ENCODE measurements at regions not wholly inside any gene's neighbourhood (a gene's known extent, or its start where the extent isn't known, plus 50 kb on each side); places are given as distances from the start of the nearest gene placed in this dataset.
"Not testable (repeated sequence)": the region's sequence is repeated elsewhere in the genome, so short reads cannot be mapped to it uniquely, and the experiment has no call there.

DNA sequence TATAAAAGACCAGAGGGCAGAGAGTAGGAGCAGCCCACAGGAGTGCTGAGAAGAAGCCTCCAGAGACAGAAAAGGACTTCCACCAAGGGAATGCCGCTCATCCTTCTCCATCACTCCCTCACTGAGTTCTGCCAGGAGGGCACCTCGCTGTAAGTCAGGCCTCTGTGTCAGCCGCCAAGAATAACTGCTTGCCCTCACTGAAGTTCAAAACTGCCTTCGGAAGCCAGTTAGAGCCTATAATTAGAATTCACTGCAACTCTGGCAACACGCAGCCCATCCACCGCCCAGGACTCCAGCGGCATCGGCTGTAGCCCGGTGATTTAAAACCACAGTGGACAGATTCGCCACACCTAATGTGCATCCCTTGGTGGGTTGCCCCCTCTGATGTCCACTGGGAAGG lies 281.8 kb upstream of the ZNF507 start:
- no peak for DNase-seq

DNA sequence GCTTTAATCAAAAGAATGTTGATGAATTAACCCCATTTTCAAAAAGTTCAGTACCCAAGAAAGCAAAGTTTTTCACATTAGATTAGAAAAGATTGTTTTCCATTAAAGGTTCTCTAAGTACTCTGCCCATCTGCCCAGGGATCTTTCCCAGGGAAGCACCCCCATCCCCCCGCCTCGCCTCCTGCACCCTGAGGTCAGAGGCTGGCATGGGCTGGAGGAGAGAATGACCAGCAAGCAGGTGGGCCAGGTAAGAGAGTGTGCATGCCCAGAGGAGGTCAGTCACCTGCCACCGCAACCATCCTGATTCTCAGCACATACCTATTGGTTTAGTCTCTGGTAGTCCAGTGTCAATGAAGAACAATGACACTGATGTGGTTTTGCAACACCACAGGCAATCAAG lies 279.4 kb upstream of the ZNF507 start:
- DNase-seq = no peak

DNA sequence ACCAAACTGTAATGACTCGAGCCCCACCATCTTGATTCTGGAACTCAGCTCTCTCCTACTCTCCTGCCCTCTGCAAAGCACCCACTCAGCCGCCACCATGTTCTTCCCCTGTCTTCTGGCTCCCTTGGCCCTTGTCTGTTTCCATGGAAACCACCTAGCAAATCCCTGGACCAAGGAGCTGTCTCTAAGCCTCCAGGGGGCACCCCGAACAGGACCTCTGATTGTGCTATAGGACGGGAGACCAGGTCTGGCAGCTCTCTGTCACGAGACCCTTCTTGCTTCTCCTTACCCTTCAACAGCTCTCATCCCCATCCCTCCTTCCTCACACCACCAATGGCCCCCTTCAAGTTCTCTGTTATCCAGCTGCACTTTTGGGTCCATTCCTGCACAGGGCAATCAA lies 277.7 kb upstream of the ZNF507 start:
- no peak for DNase-seq

DNA sequence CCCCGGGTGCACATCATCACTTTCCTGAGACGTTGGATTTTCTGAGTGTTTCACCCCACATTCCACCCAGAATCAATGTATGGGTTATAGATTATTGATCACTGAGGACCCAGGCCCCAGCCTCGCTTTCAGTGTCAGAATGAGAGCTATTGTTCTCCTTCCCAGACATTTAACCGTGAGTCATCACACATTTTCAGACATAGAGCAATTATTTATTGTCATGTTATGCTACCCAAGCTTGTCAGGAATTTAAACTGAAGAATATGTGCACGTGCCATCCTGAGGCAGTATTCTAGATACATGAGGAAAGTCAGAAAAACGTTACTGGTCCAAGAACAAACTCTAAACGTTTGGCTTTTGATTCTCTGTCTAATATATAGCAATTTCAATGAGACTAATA lies 276.6 kb upstream of the ZNF507 start:
- DNase-seq = no peak

DNA sequence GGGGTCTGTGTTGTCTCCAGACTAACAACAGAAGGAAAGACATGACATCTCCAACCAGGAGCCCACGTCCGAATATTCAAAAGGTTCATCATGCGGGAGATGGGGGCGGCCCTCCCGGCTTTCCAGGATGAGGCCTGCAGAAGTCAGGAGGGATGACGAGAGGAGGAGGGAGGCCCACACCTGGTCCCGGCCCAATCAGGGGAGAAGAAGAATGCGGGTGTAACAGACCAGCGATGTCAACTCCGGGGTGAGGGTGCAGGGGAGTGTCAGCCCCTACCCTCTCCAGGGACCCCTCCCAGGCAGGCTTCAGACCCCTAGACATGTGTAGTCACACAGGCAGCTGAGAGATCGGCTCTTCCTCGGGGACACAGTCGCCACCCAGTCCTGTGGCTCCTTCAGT lies 275.3 kb upstream of the ZNF507 start:
- DNase-seq = no peak

DNA sequence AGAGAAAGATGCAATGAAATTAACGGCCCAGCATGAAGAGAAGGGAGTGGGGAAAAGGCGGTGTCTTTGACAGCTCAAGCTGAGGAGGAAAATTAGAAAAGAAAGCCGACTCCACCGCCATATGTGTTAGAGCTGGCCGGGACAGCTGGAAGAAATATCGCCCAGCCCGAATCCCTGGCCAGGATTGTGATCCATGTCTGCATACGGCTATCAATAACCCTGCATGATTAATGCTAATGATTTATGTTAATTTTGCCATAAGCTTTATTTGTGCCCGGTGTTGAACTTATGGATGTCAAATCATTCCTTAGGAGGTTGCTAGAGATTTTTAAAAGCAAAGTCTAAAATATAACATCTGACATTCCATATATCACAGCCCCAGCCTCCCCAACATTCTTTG lies 263.4 kb upstream of the ZNF507 start:
- no peak for DNase-seq

DNA sequence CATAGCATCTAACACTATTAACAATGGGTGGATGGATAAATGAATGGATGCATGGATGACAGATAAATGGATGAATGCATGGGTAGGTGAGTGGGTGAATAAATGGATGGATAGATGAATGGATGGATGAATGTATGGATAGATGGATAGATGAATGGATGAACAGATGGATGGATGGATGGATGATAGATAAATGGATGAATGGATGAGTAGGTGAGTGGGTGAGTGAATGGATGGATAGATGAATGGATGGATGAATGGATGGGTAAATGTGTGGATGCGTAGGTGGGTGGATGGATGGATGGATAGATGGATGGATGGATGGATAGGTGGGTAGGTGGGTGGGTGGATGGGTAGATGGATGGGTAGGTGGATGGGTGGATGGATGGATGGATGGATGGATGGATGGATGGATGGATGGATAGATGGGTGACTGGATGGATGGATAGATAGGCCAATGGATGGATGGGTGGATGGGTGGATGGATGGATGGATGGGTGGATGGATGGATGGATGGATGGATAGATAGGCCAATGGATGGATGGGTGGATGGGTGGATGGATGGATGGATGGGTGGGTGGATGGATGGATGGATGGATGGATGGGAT lies 260.6 kb upstream of the ZNF507 start:
- DNase-seq = not testable (repeated sequence)

DNA sequence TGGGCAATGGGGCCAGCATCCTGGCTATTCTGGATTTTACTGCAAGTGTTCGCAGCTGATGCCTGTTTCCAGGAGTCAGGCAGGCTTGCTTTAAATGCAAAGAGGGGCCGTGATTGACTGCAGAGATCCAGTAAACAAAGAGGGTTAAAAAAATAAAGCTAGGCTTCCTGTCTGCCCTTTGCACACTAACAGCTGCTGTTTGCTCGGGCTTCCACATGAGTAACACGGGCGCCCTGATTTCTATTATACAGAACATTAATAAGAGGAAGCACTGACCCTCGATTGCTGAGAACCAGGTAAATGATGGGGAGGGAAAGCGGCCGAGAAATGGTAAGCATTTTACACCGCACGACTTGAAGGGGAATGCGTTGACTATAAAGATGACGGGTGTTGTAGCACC lies 254.2 kb upstream of the ZNF507 start:
- DNase-seq = no peak

DNA sequence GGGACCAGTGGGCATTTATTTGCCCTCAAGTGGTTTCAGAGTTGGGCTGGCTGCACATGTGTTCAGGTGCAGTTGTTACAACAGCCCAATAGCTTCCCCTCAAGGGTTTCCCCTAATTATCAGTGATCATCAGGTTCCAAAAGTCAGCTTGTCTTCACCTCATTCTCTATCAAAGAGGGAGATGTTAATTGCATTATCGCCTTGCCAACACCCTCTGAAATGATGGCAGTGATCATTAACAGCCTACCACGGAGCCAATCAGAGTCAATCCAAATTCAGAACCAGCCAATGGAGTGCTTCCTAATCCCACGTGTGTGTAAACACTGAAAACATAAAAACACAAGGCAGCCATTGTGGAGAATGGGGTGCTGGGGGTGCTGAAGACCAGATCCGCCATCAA lies 248.4 kb upstream of the ZNF507 start:
- no peak for DNase-seq

DNA sequence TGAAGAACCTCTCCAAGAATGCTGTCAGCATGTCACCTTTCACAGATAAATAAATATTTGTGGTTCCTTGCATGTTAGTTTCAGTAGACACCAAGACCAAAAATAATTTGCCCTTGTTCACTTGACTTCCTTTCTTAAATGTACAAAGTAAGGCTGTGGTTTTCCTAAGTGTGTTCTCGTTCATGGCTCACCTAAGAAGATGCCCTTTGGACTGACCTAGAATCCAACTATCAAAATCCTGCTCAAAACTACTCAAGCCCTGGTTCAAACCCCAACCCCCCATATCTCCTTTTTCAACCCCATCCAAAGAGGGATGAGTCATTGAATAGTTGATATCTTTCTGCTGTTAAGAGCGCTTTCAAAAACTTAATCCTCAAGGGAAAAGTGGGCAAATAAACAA lies 247.8 kb upstream of the ZNF507 start:
- no peak for DNase-seq

DNA sequence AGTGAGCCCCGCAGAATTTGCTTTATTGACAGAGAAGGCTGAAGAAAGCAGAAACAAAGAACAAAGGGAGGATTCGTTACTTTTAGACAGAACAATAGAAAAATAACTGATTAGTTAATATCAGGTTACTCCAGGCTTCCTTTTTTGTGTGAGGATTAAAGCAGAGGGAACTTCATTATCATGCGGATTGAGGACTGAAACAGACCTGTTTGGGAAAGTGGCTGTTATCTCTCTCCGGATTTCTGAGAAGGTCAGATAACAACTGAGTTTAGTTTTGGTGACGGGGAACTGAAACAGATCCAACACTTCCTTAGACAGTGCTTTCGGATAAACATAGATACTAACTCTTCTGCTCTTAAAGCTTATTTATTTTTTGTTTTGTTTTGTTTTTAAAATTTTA lies 246.4 kb upstream of the ZNF507 start:
- DNase-seq = no peak

DNA sequence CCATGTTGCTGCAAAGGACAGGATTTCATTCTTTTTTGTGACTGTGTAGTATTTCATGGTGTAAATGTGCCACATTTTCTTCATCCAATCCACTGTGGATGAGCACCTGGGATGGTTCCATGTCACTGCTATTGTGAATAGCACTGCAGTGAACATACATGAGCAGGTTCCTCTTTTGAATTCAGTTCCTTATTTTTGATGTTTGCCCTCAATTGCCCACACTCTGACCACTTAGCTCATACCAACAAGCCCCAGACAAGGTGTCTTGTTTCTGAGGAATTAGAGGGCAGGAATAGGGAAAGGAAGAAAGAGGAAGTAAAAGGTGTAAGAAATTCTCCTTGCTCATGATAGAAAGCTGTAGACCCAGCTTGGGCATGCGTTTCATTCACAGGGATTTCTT lies 244.2 kb upstream of the ZNF507 start:
- no peak for DNase-seq

DNA sequence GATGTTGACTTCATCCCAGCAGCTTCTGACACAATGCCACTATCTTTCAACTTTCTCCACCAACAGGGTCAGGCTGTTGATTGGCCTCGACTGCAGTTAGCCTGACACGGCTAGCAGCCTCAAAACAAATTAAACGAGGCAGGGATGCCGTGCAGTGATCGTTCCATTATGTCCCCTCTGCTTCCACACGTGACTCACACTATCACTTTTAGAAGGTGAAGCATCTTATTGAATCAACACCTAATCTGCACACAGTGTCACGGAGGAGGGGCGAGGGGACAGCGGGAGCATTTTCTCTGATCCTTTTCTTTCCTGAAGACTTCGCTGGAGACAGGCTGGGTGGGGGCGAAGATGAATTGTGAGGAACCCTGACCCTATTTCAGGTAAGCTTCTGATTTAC lies 241.9 kb upstream of the ZNF507 start:
- DNase-seq = no peak

DNA sequence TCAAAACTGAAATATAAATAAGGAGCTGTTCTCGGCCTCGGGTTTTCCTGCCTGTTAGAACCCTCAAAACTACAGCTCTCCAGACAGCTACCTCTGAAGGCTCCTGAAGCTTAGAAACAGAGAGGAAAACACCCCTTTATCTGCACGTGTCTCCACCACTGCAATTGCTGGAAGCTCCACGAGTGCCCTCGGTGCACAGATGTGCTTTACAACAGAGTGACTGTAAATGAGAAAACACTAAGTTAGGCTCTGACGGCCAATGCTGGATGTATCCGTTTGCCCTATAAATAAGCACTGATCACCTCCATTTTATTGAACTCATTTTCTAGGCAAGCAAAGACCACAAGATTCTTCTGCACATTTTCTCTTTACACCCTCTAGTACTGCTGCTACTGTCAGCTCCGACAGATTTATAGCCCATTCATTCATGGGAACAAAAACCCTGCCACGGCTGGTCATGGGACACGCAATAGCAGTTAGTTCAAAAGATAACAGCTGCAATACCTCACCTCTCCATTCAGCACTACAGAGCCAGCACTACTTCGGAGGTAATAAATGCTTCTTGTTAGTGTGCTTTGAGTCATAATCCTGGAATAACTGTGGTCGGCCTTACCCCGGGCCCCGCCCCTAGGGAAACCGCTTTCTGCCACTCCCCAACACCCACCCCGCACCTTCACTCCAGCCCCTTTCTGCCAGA lies 241.1 kb upstream of the ZNF507 start:
- DNase-seq = no peak

DNA sequence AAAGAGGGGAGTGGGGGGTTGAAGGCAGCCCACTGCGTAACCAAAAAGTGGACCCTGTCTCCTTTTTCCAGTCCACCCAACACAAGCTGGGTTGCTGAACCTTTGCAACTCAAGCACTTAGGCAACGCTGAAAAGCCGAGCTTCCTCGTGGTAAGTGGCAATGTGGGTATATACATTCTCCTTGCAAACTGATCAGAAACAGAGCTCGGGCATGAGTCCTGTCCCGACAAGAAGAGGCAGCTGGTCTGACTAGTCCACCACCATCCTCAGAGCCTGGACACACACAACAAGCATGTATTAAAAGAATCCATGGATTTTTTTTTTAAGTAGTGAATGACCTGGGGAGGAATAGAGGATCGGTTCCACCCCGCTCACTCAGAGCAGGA lies 240.6 kb upstream of the ZNF507 start:
- DNase-seq = no peak

DNA sequence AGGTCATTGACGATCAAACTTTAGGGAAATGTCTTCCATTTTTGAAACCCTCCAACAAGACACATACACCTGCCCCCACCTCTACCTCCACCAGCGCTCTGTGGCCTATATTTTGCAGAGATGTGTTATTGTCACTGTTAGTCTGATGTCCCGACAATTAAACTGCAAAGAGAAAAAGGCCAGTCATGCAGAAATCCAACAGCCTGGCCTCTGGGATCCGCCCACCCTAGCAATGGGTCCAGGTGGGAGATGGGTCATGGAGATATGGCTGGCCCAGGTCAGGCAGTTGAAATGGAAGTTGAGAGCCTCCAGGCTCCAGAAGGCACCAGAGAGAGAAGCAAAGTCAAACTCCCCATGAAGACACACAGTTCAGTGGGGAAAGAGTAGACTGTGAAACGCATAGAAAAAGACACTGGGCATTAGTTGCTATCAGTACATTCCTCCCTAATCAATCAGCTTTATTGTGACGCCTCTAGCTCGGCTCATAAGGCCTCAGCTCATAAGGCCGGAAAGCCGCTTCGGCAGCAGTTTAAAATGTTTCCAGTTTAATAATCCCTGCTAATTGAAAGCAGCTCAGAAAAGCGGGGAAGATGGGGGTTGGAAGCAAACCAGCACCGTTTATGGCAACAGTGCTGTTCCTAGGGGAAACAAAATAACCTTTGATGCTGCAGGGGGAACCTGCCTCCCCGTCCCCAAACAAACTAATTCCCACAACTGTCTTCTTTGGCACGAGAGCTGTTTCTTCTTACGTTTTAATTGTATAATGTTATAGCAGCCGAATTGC lies 239.7 kb upstream of the ZNF507 start:
- no peak for DNase-seq

DNA sequence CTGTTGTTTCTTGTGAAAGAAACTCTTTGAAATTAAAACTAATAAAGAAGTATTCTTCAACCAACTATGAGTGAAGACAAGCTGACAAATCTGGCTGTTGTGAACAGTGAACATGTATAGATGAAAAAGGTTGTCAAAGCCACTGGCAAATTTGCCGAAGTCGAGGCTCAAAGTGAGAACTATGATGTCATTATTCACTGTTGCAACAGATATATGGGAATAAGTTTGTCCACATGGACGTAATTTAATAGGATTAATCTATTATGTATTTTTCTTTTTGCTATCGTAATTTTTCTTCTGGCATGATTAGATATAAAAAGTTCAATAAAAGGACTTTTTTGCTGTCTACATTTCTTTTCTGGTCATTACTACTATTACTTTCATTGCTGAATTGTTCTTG lies 223.2 kb upstream of the ZNF507 start:
- DNase-seq = no peak

DNA sequence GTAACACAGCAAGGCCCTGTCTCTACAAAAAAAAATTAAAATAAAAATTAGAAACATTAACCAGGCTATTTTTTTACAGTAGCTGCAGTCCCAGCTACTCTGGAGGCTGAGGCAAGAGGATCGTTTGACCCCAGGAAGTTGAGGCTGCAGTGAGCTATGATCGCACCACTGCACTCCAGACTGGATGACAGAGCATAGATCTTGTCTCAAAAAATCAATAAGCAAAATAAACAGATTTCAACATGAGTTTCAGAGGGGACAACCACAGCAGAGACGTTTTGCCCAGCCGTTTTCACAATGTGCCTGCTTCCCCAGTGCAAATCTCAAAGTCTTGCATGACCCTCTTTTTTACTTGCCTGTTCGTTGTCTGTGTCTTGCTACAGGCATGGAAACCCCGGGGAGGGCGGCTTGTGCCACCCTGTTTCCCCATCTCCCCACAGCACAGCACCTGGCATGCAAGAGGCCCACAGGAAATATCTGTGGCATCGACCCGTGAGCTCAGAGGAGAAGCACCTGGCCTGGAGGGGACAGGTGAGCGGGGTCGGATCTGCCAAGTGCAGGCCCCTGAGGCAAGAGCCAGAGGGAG lies 222.0 kb upstream of the ZNF507 start:
- DNase-seq = no peak

DNA sequence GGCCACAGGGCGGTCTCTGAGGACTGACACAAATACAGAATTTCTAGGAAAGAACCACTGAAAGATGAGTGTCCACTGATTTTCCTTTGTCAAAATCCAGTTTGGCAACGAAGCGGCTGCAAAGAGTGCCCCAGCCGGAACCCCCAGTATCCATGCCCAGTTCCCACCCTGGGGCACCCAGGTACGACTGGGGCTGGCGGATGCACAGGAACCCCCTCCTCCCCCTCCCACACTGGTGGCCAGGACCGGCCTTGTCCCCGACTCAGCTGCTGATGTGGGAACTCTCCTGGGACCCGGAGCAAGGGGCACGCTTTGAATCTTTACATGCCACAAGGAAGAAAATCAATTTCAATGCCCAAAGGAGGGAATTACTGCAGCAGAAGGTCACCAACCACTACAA lies 220.8 kb upstream of the ZNF507 start:
- DNase-seq = no peak

DNA sequence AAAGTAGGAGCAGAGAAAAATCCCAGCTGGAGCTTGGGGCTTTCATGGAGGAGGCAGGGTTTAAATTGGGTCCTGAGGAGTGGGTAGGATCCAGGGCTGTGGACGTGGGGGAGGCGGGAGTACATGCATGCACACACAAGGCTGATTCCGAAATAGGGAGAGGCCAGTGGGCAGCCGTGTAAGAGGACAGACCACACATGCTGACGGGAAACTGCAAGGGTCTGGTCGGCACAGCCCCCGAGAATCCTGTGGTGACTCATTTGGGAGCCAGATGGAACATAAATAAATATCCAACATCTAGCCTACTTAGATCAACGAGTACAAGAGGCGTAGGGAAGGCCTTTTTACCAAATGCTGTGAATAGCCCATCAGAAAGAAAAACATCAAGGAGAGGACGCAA lies 216.3 kb upstream of the ZNF507 start:
- no peak for DNase-seq

DNA sequence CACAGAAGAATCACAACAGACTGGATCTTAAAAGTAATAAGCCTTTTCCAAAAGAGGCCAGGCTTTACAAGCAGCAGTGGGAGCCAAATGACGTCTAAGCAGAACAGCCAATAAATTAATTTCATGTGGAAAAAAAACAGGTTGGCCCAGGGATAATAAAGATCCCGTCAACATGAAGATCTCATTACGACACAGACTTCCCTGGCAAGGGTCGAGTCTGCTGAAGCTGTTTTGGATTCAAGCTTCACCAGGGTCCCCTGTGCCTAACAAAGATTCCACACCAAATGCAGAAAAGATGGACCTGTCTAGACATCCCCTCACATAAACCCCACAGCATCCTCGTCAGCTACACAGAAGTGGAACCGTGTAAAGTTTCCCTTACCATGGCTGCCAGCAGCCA lies 215.1 kb upstream of the ZNF507 start:
- no peak for DNase-seq

DNA sequence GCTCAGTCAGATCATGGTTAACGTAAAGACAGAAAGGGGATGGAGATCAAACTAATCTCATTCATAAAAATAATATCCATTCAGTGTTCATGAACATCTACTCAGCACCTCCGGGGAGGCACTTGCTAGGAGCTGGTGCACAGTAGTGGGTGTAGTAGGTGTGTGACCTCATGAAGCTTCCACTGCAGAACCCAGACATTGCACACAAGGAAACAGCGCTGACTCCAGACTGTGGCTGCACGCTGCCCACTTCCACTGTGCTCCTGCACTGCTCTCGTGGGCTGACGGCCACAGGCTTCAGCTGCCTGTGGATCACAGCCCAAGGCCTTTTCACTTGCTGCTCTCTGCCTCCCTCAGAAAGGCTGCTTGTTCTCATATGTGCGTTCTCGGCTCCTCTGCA lies 214.4 kb upstream of the ZNF507 start:
- DNase-seq = no peak

DNA sequence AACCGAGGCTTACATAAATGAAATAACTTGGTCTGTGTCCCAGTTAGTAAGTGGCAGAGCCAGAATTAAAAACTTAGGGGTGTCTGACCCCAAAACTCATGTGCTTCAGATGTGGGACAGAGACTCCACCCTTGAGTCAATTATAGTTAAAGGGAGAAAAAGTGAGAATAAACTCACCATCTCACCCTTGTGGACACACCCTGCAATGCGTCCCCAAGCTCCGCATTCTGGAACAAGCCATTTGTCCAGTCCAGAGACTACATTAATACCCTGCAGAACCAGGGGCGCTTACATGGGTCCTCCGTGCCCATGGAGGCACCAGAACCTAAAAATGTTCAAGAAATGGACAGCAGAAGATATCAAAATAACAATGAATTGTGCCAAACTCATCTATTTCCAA lies 207.0 kb upstream of the ZNF507 start:
- DNase-seq = no peak

DNA sequence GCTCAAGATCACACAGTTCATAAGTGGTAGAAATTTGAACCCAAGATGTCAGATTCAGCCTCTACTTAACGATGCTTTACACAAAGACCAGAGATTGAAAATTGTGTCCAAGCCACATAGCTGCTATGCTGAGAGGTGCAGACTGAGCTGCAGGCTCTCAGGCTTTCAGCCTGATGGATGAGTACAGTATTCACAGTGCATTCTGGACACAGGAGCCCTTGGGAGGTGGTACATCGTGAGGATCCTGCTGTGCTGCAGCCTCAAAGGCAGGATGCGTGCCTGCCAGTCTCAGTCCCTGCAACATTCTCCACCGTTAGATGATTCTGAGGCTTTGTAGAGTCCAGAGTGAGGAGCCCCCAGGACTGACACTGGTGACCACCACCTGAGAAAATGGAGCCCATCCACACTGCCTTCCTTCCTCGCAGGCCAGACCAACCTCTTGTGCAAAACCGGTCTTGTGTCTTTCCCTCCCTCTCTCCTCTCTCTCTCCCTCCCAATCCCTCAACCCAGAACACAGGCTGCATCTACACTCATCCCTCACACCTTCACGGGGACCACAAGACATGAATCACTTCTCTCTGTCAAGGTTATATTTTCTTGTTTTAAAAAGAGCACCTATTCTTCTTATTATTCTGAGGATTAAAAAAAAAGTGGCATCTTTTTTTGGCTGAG lies 203.4 kb upstream of the ZNF507 start:
- DNase-seq = no peak

All from activated naive CD4-positive, alpha-beta T cell (primary cell).